Mucosa of gallbladder (tissue), 1 donor: ENCODE measurements at regions not wholly inside any gene's neighbourhood (a gene's known extent, or its start where the extent isn't known, plus 50 kb on each side); places are given as distances from the start of the nearest gene placed in this dataset.

ENCODE experiments used
- DNase-seq: peaks from one replicate; pipeline ENCODE4 v3.0.0-alpha.2; 2020; ENCODE audit warnings: low spot score
- donor health status: DM: no; HTN: no; CAD: no.

DNA sequence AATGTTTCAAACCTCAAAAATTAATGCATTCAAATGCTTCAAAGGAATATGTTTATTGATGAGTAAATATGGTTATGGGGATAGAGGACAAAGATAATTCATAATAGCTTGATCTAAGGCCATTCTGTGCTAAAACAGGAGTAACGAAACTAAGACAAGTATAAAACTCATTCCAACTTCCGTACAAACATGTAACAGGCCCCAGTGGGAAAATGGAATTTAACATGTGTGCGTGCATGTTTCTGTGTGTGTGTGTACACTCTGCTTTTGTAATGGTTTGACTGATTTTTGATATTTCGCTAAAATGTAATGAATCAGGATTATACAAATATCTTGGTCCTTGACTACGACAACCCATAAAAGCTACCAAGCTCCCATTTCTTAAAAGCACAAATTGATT lies 91.0 kb downstream of the KLF12 start:
- no peak for DNase-seq

DNA sequence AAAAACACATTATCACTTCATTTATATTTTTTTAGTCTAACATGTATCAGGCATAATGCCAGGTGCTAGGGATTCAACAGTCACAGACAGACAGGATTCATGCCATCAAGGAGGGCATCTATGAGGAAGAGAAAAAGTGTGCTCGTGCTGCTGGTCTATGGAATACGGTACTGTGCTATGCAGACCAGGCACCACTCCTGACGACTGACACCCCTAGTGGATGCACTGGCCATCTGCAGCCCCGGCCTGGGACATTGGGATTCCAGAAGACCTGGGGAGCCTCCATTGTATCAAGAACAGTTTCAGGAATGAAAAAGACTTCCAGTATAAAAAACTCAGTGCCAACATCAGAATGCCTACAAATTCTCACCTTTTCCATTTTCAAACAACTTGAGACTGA lies 94.0 kb downstream of the KLF12 start:
- DNase-seq: no peak

DNA sequence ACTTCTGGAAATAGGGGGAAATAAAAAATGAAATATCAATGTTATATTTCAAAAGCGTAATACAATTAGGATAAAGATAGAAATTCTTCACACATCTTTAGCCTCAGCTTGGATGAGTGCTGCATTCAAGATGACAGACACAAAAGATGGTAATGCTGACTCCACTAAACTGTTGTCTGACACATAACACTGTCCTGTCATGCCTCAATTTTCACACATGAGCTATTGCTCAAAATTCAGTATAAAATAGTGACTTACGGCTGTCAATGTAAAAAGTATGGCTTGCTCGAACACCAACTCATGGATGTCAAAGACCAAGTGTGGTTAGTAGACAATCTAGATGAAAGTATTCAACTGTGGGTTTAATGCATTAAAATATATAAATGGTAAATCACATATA lies 94.5 kb downstream of the KLF12 start:
- DNase-seq: no peak

DNA sequence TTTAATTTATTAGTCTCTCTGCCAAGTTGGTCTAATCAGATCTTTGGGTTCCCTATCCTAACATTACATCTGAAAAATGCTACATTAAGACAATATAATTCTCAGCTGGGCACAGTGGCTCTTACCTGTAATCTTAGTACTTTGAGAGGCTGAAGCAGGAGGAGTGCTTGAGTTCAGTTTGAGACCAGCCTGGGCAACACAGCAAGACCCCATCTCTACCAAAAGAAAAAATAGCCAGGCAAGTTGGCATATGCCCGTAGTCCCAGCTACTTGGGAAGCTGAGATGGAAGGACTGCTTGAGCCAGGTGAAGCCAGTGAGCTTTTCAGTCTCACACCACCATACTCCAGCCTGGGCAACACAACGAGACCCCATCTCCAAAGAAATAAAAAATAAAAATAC lies 95.0 kb downstream of the KLF12 start:
- no peak for DNase-seq

DNA sequence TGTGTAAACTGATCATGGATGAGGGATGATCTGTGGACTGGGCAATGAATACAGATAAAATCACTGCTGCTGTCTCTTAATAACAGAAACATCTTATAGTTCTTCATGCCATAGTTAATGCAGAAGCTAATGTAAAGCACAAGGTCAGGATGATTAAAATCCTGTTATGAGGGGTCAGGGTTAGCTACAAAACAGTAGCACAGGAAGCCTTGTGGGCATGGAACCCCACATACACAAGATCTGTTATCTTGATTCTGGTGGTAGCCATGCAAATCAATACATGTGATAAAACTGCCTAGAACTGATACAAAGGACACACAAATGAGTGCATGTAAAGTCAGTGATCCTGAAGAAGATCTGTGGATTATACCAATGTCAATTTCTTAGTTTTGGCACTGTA lies 96.4 kb downstream of the KLF12 start:
- DNase-seq: no peak

DNA sequence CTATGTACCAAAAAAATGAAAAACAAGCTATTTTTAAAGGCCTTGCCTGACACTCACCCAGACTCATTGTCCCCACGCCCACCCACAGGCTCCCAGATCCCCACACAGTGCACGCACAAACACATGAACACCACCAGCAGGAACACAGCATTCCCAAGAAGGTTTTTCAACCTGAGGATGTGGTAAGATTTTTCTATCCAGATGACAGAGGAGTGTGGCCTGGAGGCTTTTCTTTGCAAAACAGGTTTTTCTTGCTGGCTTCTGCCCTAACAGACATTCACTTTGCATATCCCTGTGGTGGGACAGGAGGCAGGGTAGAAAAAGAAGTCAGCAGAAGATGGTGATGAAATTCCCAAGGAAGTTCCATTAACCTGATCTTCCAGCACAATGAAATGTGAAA lies 97.8 kb downstream of the KLF12 start:
- DNase-seq: no peak

DNA sequence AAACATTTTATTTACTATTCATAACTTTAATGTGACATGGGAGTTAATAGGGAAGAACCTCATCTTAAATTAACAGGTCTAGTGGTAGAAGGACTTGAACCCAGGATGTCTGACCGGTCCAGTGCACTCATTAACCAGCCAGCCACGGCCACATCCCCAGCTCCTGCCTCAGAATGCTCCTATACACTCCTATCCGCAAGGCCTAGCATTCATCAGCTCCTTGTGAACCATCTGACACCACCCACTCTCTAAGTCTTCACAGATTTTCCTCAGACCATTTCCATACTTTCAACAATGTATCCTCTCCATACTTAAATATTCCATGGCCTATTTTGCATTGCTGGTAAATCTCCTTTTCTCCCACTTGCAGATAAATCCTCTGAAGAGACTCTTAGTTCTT lies 98.3 kb downstream of the KLF12 start:
- no peak for DNase-seq

DNA sequence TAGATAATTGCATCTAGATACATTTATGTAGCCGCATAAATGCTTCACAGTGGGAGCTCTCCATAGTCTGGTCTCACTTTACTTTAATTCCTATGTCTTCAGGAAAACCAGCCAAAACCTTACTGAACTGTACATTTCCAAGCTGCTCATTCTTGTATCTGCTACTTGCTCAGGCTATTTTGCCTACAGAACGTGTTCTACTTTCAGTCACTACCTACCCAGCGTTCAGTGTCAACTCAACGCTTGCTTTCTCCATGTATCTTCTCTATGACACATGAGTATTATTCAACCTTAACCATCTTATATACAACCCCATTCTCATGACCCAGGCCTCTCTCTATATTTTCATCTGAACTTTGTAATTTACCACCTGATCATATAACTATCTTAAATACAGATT lies 101.9 kb downstream of the KLF12 start:
- DNase-seq: no peak

DNA sequence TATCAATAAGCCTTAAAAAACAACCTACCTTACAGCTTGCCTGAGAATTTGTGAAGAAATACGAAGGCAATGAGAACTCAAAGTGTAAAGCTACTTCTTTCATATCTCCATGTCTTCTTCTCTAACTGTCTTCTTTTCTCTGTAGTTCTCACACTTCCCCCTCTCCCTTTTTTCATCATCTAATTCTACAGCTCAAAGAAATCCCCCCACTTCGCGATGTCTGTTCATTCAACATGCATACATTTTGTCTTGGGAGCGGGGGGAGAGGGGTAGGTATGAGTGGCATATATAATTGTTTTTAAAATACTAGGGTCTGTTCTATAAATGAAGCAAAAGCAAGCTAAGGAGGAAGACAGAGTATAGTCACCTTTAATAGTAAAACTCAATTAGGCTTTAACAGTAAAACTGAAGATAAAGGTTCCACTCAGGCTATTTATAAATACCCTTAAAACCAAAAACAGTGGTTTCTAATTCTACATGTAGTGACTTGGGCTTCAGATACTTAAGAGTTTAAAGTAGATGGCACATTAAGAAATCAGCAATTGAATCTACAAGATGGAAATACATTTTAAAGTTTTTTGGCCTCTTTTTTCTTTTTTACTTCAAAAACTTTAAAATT lies 106.9 kb downstream of the KLF12 start:
- DNase-seq: no peak

DNA sequence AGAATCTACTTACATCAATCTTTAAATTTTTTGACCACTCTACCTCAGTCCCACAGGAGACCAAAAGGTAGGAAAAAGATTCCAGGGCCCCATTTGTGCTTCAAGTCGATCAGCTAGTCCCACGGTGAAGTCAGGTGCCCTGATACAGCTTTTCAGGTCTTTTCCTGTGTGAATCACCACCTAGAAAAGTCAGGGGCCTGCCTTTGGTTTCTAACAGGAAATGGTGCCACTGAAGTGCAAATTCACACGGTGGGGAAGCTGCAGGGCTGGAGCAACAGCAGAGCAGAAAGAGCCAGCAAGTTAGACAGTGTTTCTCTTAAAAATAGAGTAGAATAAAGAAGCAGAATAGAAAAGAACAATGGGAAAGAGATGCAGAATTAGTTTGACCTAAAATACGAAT lies 107.5 kb downstream of the KLF12 start:
- no peak for DNase-seq

DNA sequence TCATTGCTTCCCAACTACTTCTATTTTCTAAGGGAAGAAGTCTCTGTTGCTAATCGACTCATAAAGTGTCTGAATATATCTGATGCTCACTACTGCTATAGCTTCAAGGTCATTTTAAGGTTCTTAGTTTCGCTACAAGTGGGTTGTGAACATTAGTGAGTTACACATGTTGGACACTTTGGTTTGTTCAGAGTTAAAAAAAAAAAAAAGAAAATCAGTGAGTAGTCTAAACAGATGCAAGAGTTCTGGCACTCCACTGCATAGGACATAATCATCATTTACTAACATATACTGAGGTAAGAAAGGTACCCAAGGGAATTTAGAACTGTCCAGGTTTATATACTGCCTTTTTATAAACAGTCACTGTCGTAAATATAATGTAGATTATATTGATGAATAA lies 108.8 kb downstream of the KLF12 start:
- no peak for DNase-seq

DNA sequence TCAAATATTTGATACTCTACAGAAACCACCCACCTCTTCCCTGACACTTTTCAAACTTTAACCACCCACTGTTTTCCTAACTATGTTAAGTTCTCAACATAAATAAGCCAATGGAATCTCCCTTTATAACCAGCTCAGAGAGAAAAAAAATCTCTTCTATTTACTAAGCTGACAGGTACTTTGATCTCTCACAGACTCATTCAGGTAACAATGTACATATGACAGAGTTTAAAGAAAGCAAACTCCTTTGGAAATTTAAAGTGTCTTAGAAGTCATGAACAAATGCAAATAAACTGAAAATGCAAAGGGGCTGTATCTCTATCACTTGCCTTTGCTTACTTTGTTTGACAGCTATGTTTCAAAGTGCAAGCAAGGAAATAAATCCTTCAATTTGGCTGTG lies 109.3 kb downstream of the KLF12 start:
- no peak for DNase-seq

DNA sequence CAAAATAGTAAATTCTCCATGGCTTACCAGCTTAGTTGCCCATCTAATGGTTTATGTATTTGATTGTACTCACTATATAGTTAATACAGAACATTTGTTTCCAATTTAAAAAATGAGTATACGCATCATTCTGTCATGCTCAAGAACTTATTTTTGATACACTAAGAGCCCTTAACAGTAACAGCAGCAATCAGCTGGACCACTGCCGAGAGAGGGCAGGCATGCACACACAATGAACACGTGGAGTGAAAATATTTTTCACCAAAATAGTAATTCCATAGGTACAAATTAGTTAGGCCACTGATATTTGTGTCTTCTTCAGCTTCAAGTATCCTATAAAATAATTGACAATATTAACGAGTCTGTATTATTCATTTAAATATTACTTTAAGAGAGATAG lies 109.9 kb downstream of the KLF12 start:
- no peak for DNase-seq

DNA sequence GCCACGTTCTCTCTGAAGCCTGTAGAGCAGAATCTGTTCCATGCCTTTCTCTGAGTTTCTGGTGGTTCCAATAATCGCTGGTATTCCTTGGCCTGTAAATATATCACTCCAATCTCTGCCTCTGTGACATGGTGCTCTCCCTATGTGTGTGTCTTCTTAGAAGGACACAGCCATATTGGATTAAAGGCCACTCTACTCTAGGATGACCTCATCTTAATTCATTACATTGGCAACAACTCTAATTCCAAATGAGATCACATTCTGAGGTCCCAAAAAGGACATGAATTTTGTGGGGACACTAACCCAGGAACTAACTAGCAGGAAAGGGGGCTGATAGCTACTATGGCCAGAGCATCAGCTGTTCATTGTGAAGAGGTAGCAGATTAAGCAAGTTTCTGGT lies 110.7 kb downstream of the KLF12 start:
- no peak for DNase-seq

DNA sequence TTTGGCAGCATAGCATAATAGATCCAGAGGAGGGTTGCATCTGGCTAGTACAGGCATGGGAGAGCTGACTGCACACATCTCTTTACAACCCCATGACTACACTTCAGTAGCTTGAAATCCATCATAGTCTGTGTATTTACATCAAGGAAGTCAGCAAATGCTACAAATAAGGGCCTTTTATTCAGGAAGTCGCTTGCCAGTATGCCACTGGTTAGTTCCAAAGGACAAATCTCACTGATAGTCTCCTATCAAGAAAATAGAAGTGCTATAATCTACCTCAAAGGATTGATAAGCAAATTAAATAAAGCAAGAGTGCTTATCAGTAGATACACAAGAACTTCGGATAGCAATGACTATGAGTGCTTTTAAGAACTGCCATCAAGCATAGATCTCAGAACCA lies 112.7 kb downstream of the KLF12 start:
- DNase-seq: no peak

DNA sequence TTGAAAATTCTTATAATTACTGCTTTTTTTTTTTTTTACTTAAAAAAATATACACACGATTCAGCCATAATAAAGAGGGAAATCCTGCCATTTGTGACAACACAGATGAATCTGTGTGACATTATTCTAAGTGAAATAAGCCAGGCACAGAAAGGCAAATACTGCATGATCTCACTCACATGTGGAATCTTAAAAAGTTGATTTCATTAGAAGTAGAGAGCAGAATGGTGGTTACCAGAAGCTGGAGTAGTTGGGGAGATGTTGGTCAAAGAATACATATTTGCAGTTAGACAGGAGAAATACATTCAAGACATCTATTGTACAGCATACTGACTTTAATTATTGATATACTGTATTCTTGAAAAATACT lies 116.2 kb downstream of the KLF12 start:
- no peak for DNase-seq

DNA sequence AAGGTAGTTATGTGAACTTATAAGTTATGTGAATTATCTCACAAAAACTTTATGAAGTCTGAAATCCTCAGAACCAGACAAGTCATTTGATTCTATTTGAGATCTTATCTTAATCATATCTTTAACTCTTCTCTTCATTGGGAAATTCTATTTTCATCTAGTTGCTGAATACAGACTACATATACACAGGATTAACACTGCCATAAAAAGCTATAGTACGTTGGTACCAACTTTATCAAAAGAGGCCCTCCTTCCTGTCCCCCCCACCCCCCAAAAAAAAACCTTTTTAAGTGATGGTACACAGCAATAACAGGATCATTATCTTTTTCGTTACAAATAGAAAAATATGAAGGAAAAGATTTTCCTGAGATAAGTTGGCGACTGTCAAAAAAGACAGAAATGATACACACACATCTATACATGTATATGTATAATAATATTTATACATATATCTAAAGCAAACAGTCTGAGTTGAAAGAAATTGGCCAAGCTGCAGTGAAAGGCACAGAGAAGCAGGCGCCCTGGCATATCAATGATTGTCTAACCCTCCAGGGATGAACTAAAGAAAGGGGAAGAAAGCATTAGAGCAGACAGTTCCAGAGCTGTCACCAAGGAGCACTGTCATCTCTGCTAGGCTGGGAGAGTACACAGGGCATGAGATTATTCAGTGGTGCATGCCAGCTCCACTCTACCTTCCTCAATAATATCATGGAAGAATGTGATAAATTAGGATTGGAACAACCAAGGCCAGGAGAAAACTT lies 116.7 kb downstream of the KLF12 start:
- DNase-seq: no peak

DNA sequence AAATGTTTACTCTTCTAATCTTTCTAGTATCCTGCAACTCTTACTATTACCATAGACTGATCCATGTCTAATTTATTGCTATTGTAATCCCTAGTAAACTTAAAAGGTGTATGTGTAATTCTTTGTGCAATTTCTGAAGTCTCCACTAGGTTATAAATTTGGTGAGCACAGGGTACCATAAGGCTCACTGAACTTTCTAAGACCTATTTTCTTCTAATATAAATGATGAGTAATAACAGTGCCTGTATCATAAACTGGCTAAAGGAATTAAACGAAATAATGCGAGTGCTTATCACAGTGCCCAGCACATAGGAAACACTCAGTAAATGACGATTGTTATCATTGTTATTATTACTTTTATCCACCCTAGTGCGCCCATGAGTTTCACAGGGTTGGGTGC lies 119.1 kb downstream of the KLF12 start:
- no peak for DNase-seq

DNA sequence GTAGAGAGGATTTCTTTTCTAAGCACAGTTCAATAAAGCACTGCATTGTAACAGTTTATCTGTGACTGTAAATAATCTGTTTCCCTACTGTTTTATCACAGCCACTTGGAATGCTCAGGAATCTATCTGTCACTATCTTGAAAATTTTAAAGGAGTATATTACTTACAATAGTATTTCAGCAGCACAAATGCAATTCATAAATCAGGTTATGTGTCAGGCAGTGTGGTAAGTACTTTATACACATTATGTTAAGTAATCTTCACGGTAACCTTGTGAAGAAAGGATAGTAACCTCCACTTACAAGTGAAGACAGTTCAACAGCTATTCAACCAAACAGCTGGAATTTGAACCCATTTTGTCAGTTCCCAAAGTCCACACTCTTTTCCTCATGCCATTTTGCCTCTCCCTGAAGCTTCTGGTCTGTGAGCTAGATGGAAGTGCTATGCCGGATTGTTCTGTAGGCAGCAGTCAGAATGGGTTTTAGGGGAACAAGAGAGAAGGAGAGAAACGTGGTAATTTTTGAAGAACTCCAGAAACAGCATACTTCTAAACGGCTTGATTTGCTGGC lies 125.0 kb downstream of the KLF12 start:
- DNase-seq: no peak

DNA sequence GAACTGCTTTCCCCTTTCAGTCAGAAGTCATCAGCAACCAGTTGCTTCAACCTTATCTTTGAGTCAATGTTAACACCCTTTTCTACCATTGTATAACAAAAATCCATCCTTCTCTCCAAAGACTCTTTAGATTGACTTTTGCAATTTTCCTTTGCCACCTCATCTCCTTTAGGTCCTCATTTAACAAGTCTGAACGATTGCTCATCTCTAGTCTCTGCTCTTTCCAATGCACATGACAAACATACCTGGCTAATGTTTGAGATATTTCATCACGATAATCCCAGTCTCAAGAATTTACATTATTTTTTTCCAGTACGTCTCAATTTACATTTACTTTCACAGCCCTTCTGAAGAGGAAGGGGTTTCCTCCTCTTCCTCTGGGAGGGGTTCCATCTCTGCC lies 127.5 kb downstream of the KLF12 start:
- DNase-seq: no peak

DNA sequence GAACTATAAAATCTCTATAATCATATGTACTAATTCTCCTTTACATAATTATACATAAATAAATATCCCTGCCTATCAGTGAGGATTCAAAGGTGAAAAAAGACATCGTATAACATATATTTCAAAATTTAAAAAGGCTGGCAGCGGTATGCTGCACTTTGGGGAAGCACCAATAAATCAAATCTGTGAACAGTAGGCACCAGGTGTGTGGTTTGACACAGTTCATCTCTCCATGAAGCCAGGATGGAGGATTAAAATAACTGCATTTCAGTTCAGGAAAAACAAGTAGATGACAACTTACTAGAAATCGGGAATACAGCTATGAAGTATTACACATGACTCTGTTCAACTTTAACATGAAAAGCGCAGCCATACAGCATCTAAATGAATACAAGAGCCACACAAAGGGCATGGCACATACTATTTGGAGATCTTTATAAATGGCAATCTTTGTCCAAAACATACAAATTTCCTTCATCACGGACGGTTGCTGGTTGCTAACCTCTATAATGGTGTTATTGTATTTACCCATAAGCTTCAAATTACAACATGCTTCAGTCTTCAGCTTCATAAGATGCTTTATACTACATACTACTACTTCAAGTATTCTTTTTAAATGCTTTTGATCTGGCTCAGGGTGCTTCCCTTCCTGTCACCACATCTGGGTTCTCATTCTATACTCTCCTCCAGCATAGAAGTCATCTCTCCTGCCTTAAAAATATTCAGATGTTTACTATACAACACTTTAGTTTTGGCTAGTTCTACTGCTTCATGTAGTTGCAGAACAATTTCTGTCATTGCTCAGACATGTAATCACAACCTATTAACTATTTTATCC lies 128.7 kb downstream of the KLF12 start:
- no peak for DNase-seq

DNA sequence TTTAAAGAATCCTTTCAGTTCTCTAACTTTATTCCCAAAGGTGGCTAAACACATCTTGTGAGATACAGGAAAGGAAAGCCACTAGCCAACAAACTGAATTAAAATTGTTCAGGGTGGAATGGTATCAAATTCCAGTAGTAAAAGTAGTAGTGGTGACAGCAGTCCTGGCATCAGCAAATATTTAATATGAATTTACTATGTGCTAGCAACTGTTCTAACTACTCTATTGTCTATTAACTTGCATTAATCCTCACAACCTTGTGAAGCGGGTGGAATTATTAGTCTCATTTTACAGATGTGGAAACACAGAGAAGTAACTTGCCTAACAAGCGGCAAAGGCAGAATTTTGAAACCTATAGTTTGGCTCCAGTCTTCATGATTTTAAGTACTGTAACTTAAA lies 130.1 kb downstream of the KLF12 start:
- DNase-seq: no peak

DNA sequence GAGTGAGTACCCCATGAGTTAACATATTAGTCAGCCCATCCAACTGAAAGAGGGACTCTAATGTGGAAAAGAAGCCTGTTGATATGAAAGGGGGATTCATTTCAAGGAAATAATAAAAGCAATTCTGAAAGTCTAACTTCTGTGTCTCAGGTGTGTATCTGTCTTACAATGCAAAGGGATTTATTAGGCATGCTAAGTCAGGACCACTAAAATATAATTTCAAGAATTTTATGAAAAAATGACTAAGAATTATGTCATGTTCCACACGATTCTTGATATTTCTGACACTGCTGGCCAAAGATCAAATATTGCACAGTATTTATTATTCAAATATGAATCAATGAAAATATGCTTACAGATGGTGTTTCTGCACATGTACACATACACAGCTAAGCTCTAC lies 130.8 kb downstream of the KLF12 start:
- no peak for DNase-seq
